ENCODE measurements at regions not wholly inside any gene's neighbourhood (a gene's known extent, or its start where the extent isn't known, plus 50 kb on each side); places are given as distances from the start of the nearest gene placed in this dataset.

GRCh38 chr3:187450431-187451190, 82.4 kb downstream of the RTP4 start:
- peaks cover 14% of the 10 kb centered on the region for H3K27me3 Mint-ChIP-seq
- no peak overlapping the region for H3K4me3 Mint-ChIP-seq
- DNase-seq: no peak
- no peaks in the 10 kb centered on the region for H3K9me3 Mint-ChIP-seq
- ChIA-PET CTCF (no interaction called here), POLR2A (no interaction called here)
- H3K36me3 Mint-ChIP-seq (ENCODE audit: low read depth): no peaks in the 10 kb centered on the region
- no peaks in the 10 kb centered on the region for H3K4me1 Mint-ChIP-seq
- no peak overlapping the region for H3K27ac Mint-ChIP-seq

- no peak overlapping the region for H3K27ac Mint-ChIP-seq
- no peak for DNase-seq
- POLR2A ChIA-PET: no interaction called here
- no peaks in the 10 kb centered on the region for H3K36me3 Mint-ChIP-seq (ENCODE audit: low read depth)
- CTCF ChIA-PET: interaction anchor here (1.1 kb wide), 1 partner anchor 229 kb away, joined by 3 read pairs; no protein-coding TSS in a partner anchor
- peaks cover 10% of the 10 kb centered on the region for H3K27me3 Mint-ChIP-seq
- no peak overlapping the region for H3K4me3 Mint-ChIP-seq
- no peaks in the 10 kb centered on the region for H3K9me3 Mint-ChIP-seq
- H3K4me1 Mint-ChIP-seq: no peaks in the 10 kb centered on the region
These were observed 80.5 kb downstream of the RTP4 start for GRCh38 chr3:187448674-187449073.

GRCh38 chr3:187447737-187448136, 79.6 kb downstream of the RTP4 start:
- POLR2A ChIA-PET: no interaction called here
- no peak for DNase-seq
- Mint-ChIP-seq H3K4me1 (no peaks in the 10 kb centered on the region), H3K27ac (no peak overlapping the region), H3K4me3 (no peak overlapping the region), H3K9me3 (no peaks in the 10 kb centered on the region), H3K27me3 (peaks cover 8% of the 10 kb centered on the region), H3K36me3 (ENCODE audit: low read depth) (no peaks in the 10 kb centered on the region)
- CTCF ChIA-PET: interaction anchor here (1.0 to 1.1 kb wide), 2 partner anchors 128 to 230 kb away, joined by 3 read pairs; no protein-coding TSS in a partner anchor

GRCh38 chr3:187445356-187445755, 77.2 kb downstream of the RTP4 start:
- H3K9me3 Mint-ChIP-seq: no peaks in the 10 kb centered on the region
- H3K27ac Mint-ChIP-seq: no peak overlapping the region
- ChIA-PET POLR2A (no interaction called here), CTCF (no interaction called here)
- no peak overlapping the region for H3K4me3 Mint-ChIP-seq
- H3K36me3 Mint-ChIP-seq (ENCODE audit: low read depth): no peaks in the 10 kb centered on the region
- H3K27me3 Mint-ChIP-seq: peaks cover 6% of the 10 kb centered on the region
- no peak for DNase-seq
- no peaks in the 10 kb centered on the region for H3K4me1 Mint-ChIP-seq

- ChIA-PET CTCF (no interaction called here), POLR2A (no interaction called here)
- Mint-ChIP-seq H3K4me3 (no peak overlapping the region), H3K36me3 (ENCODE audit: low read depth) (no peaks in the 10 kb centered on the region), H3K4me1 (no peaks in the 10 kb centered on the region), H3K27me3 (peaks cover 10% of the 10 kb centered on the region), H3K27ac (no peak overlapping the region), H3K9me3 (peaks cover 3% of the 10 kb centered on the region)
- no peak for DNase-seq
These were observed 66.3 kb downstream of the RTP4 start for GRCh38 chr3:187434524-187434923.

GRCh38 chr3:187430576-187430975, 62.4 kb downstream of the RTP4 start:
- Mint-ChIP-seq H3K4me1 (no peaks in the 10 kb centered on the region), H3K9me3 (peaks cover 3% of the 10 kb centered on the region), H3K27me3 (peaks cover 14% of the 10 kb centered on the region), H3K27ac (no peak overlapping the region), H3K36me3 (ENCODE audit: low read depth) (no peaks in the 10 kb centered on the region), H3K4me3 (no peak overlapping the region)
- ChIA-PET POLR2A (no interaction called here), CTCF (interaction anchor here (1.0 kb wide), 1 partner anchor 111 kb away, joined by 3 read pairs; no protein-coding TSS in a partner anchor)
- DNase-seq: no peak
